ENCODE measurements at regions not wholly inside any gene's neighbourhood (a gene's known extent, or its start where the extent isn't known, plus 50 kb on each side); places are given as distances from the start of the nearest gene placed in this dataset.

GRCh38 chr15:46576646-46577395 is 942.0 kb downstream of the SQOR start:
- TF ChIP-seq CTCF (IDR thresholded peaks at IDR 0.05): no peak
- TF ChIP-seq ZFX (IDR thresholded peaks at IDR 0.05; ENCODE audit: borderline replicate concordance): no peak
